Caco-2 (cell line): ENCODE measurements at regions not wholly inside any gene's neighbourhood (a gene's known extent, or its start where the extent isn't known, plus 50 kb on each side); places are given as distances from the start of the nearest gene placed in this dataset.
"Not testable (repeated sequence)": the region's sequence is repeated elsewhere in the genome, so short reads cannot be mapped to it uniquely, and the experiment has no call there.

ENCODE experiments used
- BruUV-seq: library from RNA; stranded (reverse); fragments of 400-500 nt; replicated peaks from 2 replicates; lab custom pipeline; 2021; lab: Mats Ljungman, UMichigan
- CTCF ChIA-PET: fragments of 300-600 bp; sonication (Branson Sonifier 250); formaldehyde crosslinking; loops from one replicate; lab custom pipeline; 2022; ENCODE audit warnings: antibody characterized with exemption; lab: Charles Lee
- POLR2A ChIA-PET: fragments of 300-600 bp; sonication (Branson Sonifier 250); formaldehyde crosslinking; loops from one replicate; lab custom pipeline; 2022; ENCODE audit warnings: antibody characterized with exemption; lab: Charles Lee
- DNase-seq, 2 experiments: peaks; one replicate each; pipeline versions ENCODE4 v3.0.0 to v3.0.0-alpha.2; 2020 to 2022
- H3K27me3 ChIP-seq: replicated peaks from 2 replicates; pipeline ENCODE4 v1.6.0; 2011; ENCODE audit warnings: low read length; ENCODE audit not compliant: control insufficient read depth, insufficient read depth
- H3K36me3 ChIP-seq: 2 replicates; pipeline ENCODE4 v1.5.1; 2011; ENCODE audit warnings: low read length; ENCODE audit not compliant: control insufficient read depth, insufficient read depth
- H3K4me1 ChIP-seq: fragments of 250-450 bp; sonication (Bioruptor Pico); 2 replicates; pipeline ENCODE4 v1.5.1; 2020; ENCODE audit warnings: mild to moderate bottlenecking
- H3K4me3 ChIP-seq: 2 replicates; pipeline ENCODE4 v1.5.1; 2011; ENCODE audit warnings: low read depth, mild to moderate bottlenecking, control low read depth, low read length
- H3K9me3 ChIP-seq: fragments of 250-450 bp; sonication (Bioruptor Pico); 2 replicates; pipeline ENCODE4 v1.5.1; 2020; ENCODE audit warnings: mild to moderate bottlenecking, moderate library complexity
- H3K27ac Mint-ChIP-seq: one replicate; pipeline ENCODE4 v1.8.0; 2022; ENCODE audit warnings: mixed read lengths; ENCODE audit not compliant: unreplicated experiment
- H3K27me3 Mint-ChIP-seq: one replicate; pipeline ENCODE4 v1.8.0; 2022; ENCODE audit warnings: mixed read lengths; ENCODE audit not compliant: insufficient read depth, unreplicated experiment
- H3K36me3 Mint-ChIP-seq: one replicate; pipeline ENCODE4 v1.8.0; 2022; ENCODE audit warnings: mild to moderate bottlenecking, mixed read lengths; ENCODE audit not compliant: insufficient read depth, unreplicated experiment
- H3K4me1 Mint-ChIP-seq: one replicate; pipeline ENCODE4 v1.8.0; 2022; ENCODE audit warnings: low read depth, mixed read lengths; ENCODE audit not compliant: unreplicated experiment
- H3K4me3 Mint-ChIP-seq: one replicate; pipeline ENCODE4 v1.8.0; 2022; ENCODE audit warnings: mild to moderate bottlenecking, moderate library complexity, mixed read lengths; ENCODE audit not compliant: unreplicated experiment
- H3K9me3 Mint-ChIP-seq: one replicate; pipeline ENCODE4 v1.8.0; 2022; ENCODE audit warnings: mixed read lengths; ENCODE audit not compliant: unreplicated experiment
- intact Hi-C: fragments of 100-400 bp; cut with micrococcal nuclease; formaldehyde crosslinking; loops from one replicate; pipeline ENCODE4 v1.10.0; 2022; ENCODE audit not compliant: unreplicated experiment
- TF ChIP-seq, protein P1 (sequence below), 2 experiments: fragments of 200-600 bp in 1 of 2; IDR thresholded peaks; 1 replicate in 1 of 2; 2 replicates in 1 of 2; pipeline versions ENCODE4 v1.5.1 to v1.8.0; 2011 to 2022; ENCODE audit warnings: antibody characterized with exemption in 1 of 2, control low read depth in 1 of 2, inconsistent platforms in 1 of 2, low read depth in 1 of 2, low read length in 1 of 2, mild to moderate bottlenecking in 1 of 2, moderate library complexity in 1 of 2; ENCODE audit not compliant: insufficient read depth in 1 of 2, severe bottlenecking in 1 of 2, unreplicated experiment in 1 of 2

DNA sequence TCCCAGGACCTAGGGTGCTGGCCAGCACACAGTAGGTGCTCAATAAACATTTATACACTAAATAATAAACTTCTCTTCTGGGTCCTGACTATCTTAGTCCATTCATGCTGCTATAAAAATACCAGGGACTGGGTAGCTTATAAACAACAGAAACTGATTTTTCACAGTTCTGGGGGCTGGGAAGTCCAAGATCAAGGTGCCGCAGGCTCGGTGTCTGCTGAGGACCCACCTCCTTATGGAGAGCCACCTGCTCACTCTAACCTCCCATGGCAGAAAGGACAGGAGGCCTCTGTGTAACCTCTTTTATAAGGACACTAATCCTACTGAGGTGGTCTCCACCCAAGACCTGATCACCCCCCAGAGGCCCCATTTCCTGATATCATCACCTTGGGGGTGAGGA is 114.4 kb upstream of the IQSEC1 start:
- no TSS peak for BruUV-seq
- Mint-ChIP-seq H3K36me3 (no peaks in the 10 kb centered on the region), H3K27ac (no peak overlapping the region), H3K27me3 (peaks cover 8% of the 10 kb centered on the region), H3K4me1 (no peaks in the 10 kb centered on the region), H3K4me3 (no peak overlapping the region), H3K9me3 (no peaks in the 10 kb centered on the region)
- Histone ChIP-seq H3K4me3 (no peak overlapping the region), H3K4me1 (no peaks in the 10 kb centered on the region), H3K9me3 (no peaks in the 10 kb centered on the region), H3K27me3 (0 out of 2 replicates have a peak, but pooled peaks cover 1% of the 10 kb centered on the region), H3K36me3 (no peaks in the 10 kb centered on the region)
- intact Hi-C loops = no loop called here
- TF ChIP-seq, protein P1, sequence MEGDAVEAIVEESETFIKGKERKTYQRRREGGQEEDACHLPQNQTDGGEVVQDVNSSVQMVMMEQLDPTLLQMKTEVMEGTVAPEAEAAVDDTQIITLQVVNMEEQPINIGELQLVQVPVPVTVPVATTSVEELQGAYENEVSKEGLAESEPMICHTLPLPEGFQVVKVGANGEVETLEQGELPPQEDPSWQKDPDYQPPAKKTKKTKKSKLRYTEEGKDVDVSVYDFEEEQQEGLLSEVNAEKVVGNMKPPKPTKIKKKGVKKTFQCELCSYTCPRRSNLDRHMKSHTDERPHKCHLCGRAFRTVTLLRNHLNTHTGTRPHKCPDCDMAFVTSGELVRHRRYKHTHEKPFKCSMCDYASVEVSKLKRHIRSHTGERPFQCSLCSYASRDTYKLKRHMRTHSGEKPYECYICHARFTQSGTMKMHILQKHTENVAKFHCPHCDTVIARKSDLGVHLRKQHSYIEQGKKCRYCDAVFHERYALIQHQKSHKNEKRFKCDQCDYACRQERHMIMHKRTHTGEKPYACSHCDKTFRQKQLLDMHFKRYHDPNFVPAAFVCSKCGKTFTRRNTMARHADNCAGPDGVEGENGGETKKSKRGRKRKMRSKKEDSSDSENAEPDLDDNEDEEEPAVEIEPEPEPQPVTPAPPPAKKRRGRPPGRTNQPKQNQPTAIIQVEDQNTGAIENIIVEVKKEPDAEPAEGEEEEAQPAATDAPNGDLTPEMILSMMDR (IDR thresholded peaks at IDR 0.05; ENCODE audit: insufficient read depth in 1 of 2, low read depth in 1 of 2, low read length in 1 of 2, severe bottlenecking in 1 of 2, unreplicated experiment in 1 of 2) = no peak
- POLR2A ChIA-PET = no interaction called here
- CTCF ChIA-PET = no interaction called here
- no peak for DNase-seq

DNA sequence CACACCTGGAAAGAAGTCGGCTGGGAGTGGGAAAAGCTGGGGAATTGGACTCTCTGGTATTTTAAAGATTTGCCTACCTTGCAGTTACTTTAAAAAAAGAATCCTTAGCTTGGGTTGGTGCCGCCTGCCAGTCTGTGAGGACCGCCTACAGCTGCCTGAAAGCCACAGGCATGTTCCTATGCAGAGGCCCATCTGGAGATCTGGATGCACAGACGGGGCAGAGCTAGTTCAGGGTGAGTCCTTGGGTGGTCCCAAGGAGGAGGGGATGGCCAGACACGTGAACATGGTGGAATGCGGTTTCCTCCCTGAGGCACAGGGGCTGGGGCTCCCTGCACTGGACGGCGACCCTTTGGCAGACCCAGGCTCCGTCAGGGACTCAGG is 113.2 kb upstream of the IQSEC1 start:
- ChIA-PET CTCF (no interaction called here), POLR2A (no interaction called here)
- Histone ChIP-seq H3K4me1 (no peaks in the 10 kb centered on the region), H3K36me3 (no peaks in the 10 kb centered on the region), H3K4me3 (no peak overlapping the region), H3K27me3 (0 out of 2 replicates have a peak, but pooled peaks cover 1% of the 10 kb centered on the region), H3K9me3 (no peaks in the 10 kb centered on the region)
- Mint-ChIP-seq H3K36me3 (no peaks in the 10 kb centered on the region), H3K4me1 (no peaks in the 10 kb centered on the region), H3K27ac (no peak overlapping the region), H3K9me3 (no peaks in the 10 kb centered on the region), H3K4me3 (no peak overlapping the region), H3K27me3 (peaks cover 8% of the 10 kb centered on the region)
- TF ChIP-seq, protein P1 (IDR thresholded peaks at IDR 0.05; ENCODE audit: insufficient read depth in 1 of 2, low read depth in 1 of 2, low read length in 1 of 2, severe bottlenecking in 1 of 2, unreplicated experiment in 1 of 2) = no peak
- intact Hi-C loops = no loop called here
- BruUV-seq = no TSS peak
- DNase-seq = no peak

DNA sequence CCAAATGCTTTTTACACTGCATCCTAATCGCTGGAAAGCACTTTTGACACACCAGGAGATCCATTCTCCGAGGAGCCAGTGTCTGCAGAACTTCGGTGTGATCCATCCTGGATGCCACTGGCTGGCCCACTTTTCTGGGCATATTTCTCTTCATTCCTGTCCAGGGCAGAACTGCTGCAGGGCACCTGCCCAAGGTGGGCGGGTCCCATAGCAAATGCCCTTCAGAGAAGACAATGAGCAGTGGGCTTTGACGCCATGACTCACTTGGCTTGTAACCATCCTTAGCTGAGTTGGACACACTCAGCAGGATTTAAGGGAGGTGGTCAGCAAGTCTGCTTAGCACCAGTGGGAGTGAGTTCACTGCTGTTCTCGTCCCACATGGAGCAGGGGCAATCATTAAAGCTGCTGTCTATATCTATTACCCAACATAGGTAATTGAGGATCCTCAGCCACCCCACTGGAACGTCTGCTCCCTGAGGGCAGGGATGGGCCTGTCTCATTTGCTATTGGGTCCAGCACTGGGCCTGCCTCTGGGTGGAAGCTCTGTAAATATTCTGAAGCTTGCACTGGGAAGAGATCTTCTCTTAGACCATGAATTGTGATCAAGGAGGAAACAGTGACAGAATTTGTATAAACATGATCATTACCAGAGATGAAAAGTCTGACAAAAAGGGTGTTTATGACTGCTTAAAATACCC is 112.7 kb upstream of the IQSEC1 start:
- no peak for DNase-seq
- Mint-ChIP-seq H3K36me3 (no peaks in the 10 kb centered on the region), H3K27ac (no peak overlapping the region), H3K9me3 (no peaks in the 10 kb centered on the region), H3K27me3 (peaks cover 8% of the 10 kb centered on the region), H3K4me3 (no peak overlapping the region), H3K4me1 (no peaks in the 10 kb centered on the region)
- POLR2A ChIA-PET = no interaction called here
- 0 out of 2 replicates have a peak, but pooled peaks cover 1% of the 10 kb centered on the region for H3K27me3 ChIP-seq
- intact Hi-C loops = no loop called here
- H3K4me1 ChIP-seq = no peaks in the 10 kb centered on the region
- no peaks in the 10 kb centered on the region for H3K36me3 ChIP-seq
- CTCF ChIA-PET = no interaction called here
- no TSS peak for BruUV-seq
- TF ChIP-seq, protein P1 (IDR thresholded peaks at IDR 0.05; ENCODE audit: insufficient read depth in 1 of 2, low read depth in 1 of 2, low read length in 1 of 2, severe bottlenecking in 1 of 2, unreplicated experiment in 1 of 2) = no peak
- no peaks in the 10 kb centered on the region for H3K9me3 ChIP-seq
- no peak overlapping the region for H3K4me3 ChIP-seq

DNA sequence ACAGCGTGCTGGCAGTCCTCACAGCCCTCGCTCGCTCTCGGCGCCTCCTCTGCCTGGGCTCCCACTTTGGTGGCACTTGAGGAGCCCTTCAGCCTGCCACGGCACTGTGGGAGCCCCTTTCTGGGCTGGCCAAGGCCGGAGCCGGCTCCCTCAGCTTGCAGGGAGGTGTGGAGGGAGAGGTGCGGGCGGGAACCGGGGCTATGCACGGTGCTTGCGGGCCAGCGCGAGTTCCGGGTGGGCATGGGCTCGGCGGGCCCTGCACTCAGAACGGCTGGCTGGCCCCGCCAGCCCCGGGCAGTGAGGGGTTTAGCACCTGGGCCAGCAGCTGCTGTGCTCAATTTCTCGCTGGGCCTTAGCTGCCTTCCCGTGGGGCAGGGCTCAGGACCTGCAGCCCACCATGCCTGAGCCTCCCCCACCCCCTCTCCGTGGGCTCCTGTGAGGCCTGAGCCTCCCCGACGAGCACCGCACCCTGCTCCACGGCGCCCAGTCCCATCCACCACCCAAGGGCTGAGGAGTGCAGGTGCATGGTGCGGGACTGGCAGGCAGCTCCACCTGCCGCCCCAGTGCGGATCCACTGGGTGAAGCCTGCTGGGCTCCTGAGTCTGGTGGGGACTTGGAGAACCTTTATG is 106.5 kb upstream of the IQSEC1 start:
- peaks cover 14% of the 10 kb centered on the region for H3K9me3 Mint-ChIP-seq
- H3K4me1 ChIP-seq, H3K36me3 ChIP-seq, POLR2A ChIA-PET, CTCF ChIA-PET, H3K4me1 Mint-ChIP-seq, H3K4me3 ChIP-seq, DNase-seq, intact Hi-C loops, H3K27ac Mint-ChIP-seq, BruUV-seq, H3K4me3 Mint-ChIP-seq, H3K36me3 Mint-ChIP-seq, H3K27me3 ChIP-seq: not testable (repeated sequence)
- H3K27me3 Mint-ChIP-seq = peaks cover 14% of the 10 kb centered on the region
- peaks cover 11% of the 10 kb centered on the region for H3K9me3 ChIP-seq
